ENCODE measurements at regions not wholly inside any gene's neighbourhood (a gene's known extent, or its start where the extent isn't known, plus 50 kb on each side); places are given as distances from the start of the nearest gene placed in this dataset.
"Not testable (repeated sequence)": the region's sequence is repeated elsewhere in the genome, so short reads cannot be mapped to it uniquely, and the experiment has no call there.

GRCh38 chrX:149420566-149420965 lies 84.5 kb downstream of the IDS start:
- not testable (repeated sequence) for DNase-seq

- no peak for DNase-seq
Observed at GRCh38 chrX:149398027-149398426, 107.1 kb downstream of the IDS start.

- no peak for DNase-seq
Observed at GRCh38 chrX:149392921-149393320, 112.2 kb downstream of the IDS start.

- no peak for DNase-seq
Observed at GRCh38 chrX:149383852-149384251, 121.3 kb downstream of the IDS start.

- no peak for DNase-seq
Observed at GRCh38 chrX:149374751-149375150, 130.4 kb downstream of the IDS start.

- DNase-seq, result no peak
Observed at GRCh38 chrX:149372866-149373265, 132.2 kb downstream of the IDS start.

GRCh38 chrX:149371986-149372385 lies 133.1 kb downstream of the IDS start:
- DNase-seq, result no peak

GRCh38 chrX:149370097-149370496 lies 135.0 kb downstream of the IDS start:
- no peak for DNase-seq

GRCh38 chrX:149365552-149365951 lies 139.6 kb downstream of the IDS start:
- DNase-seq, result no peak

- DNase-seq, result no peak
Observed at GRCh38 chrX:149365061-149365460, 140.0 kb downstream of the IDS start.

GRCh38 chrX:149363965-149364364 lies 141.1 kb downstream of the IDS start:
- no peak for DNase-seq

GRCh38 chrX:149346306-149346705 lies 158.8 kb downstream of the IDS start:
- DNase-seq, result no peak

- DNase-seq, result no peak
Observed at GRCh38 chrX:149322316-149322715, 182.8 kb downstream of the IDS start.

GRCh38 chrX:149313871-149314371 lies 191.2 kb downstream of the IDS start:
- no peak for DNase-seq

GRCh38 chrX:149312988-149313387 lies 192.1 kb downstream of the IDS start:
- DNase-seq, result no peak

- DNase-seq, result no peak
Observed at GRCh38 chrX:149312097-149312496, 193.0 kb downstream of the IDS start.

- no peak for DNase-seq
Observed at GRCh38 chrX:149302705-149303104, 202.4 kb downstream of the IDS start.

GRCh38 chrX:149298111-149298510 lies 207.0 kb downstream of the IDS start:
- DNase-seq, result no peak

- DNase-seq, result no peak
Observed at GRCh38 chrX:149296092-149296491, 209.0 kb downstream of the IDS start.

- peak; percentile 20 for DNase-seq
Observed at GRCh38 chrX:149286940-149287349, 218.2 kb downstream of the IDS start.

GRCh38 chrX:149284616-149285015 lies 220.5 kb downstream of the IDS start:
- no peak for DNase-seq

- DNase-seq, result no peak
Observed at GRCh38 chrX:149283853-149284252, 221.3 kb downstream of the IDS start.

- no peak for DNase-seq
Observed at GRCh38 chrX:149282909-149283308, 222.2 kb downstream of the IDS start.

- DNase-seq, result no peak
Observed at GRCh38 chrX:149280011-149280410, 225.1 kb downstream of the IDS start.

GRCh38 chrX:149275836-149276235 lies 229.3 kb downstream of the IDS start:
- no peak for DNase-seq

Data from stimulated activated CD4-positive, alpha-beta T cell treated with anti-CD3 and anti-CD28 coated beads, Interleukin-12 subunit alpha, Interleukin-12 subunit beta, amount 100 ng/mL, for 4 hours (primary cell).